LNCaP clone FGC (cell line): ENCODE measurements at regions not wholly inside any gene's neighbourhood (a gene's known extent, or its start where the extent isn't known, plus 50 kb on each side); places are given as distances from the start of the nearest gene placed in this dataset.

Source experiments
- DNase-seq: peaks from one replicate; pipeline ENCODE4 v3.0.0-alpha.2; 2011; ENCODE audit warnings: low read depth
- H3K4me3 ChIP-seq: 2 replicates; pipeline ENCODE4 v1.5.1; 2011; ENCODE audit warnings: mild to moderate bottlenecking, low read depth, low read length, control low read depth
- CTCF ChIP-seq: IDR thresholded peaks from 2 replicates; pipeline ENCODE4 v1.5.1; 2012; ENCODE audit warnings: mild to moderate bottlenecking; ENCODE audit not compliant: control insufficient read depth, insufficient read depth; ENCODE audit errors: extremely low read depth

DNA sequence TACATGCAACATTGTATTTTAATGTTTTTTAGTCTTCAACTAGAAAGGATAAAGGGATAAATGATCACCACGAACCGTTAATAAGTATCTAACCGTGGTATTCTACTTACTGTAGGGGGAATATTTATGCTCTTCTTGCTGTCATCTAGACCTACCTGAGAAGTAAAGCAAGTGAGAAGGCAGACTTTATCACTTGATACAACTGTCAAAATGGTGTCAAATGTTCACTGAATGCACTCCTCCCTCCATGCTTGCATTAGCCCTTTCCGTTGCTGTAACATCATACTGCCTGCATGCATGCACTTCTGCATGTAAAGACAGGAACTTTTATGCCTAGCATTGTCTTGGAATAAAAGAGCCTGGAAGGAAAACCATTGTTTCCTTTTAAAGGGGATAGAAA is 298.6 kb upstream of the PMFBP1 start:
- no peak for TF ChIP-seq CTCF
- H3K4me3 ChIP-seq: no peak overlapping the region
- no peak for DNase-seq

- DNase-seq: no peak
- TF ChIP-seq CTCF: no peak
- no peak overlapping the region for H3K4me3 ChIP-seq
Observed at GRCh38 chr16:72469932-72470331, 298.0 kb upstream of the PMFBP1 start.

DNA sequence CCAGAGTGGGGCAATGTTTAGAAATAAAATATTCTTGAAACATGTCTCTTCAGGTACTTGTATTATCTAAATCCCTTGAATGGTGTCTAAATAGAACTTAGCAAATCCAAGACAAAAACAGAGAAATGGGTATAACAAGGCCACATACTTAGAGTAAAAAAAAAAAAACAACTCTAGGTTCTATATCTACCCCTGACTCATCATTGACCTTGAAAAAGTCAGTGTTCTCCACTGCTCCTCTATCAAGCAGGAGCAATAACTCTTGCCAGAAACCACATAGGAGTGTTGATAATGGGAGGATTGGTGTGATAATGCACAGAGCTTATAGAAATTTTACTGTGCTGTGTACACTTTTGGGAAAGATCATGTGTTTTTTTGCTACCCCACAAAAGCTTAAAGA is 296.6 kb upstream of the PMFBP1 start:
- TF ChIP-seq CTCF: no peak
- DNase-seq: no peak
- no peak overlapping the region for H3K4me3 ChIP-seq

DNA sequence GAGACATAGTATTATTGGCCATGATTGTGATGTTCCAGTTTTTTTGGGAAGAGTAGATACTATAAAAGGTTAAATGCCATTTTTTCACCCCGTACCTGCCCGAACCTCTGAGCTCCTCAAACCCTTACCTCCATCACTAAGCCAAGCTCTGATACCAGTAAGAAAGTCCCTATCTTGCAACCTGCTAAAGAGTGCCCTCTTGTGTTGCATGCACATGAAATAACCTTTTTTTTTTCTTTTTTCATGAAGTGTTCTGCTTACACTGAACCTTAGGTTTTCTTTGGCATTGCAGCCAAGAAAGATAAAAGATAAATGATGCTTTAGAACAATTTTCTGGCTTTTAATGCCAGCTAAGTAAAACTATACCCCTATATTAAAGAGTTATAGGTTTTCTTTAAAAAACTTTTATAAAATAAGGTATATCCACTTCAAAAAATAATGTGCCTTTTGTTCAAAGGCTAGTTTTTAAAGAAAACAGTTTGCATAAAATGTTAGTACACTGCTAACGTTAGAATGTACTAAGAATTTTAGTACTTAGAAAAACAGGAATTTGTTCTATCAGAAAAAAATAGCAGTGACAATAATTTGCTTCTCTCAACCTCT is 295.3 kb upstream of the PMFBP1 start:
- H3K4me3 ChIP-seq: no peak overlapping the region
- DNase-seq: no peak
- TF ChIP-seq CTCF: peak; percentile 77

DNA sequence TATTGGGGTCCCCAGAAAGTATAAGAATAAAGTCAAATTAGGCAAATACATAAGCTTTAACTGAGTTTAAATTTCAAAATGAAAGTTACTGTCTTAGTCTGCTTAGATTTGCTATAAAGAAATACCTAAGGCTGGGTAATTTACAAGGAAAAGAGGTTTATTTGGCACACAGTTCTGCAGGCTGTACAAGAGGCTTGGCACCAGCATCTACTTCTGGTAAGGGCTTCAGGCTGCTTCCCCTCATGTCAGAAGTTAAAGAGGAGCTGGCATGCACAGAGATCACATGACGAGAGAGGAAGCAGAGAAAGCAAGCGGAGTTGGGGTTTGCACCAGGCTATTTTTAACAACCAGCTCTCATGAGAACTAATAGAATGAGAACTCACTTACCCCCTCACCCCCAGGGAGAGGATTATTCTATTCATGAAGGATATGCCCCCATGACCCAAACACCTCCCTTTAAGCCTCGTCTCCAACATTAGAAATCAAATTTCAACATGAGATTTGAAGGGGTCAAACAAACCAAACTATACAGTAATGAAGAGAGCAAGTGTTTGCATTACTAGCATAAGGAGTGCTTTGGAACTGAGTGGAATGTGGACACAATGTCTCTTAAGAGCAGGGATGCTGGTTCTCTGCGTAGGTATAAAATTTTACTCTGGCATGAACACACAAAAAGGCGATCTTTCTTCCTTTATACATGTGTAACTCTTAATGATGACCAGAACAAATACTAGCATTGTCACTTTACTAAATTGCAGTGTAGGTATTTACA is 292.8 kb upstream of the PMFBP1 start:
- DNase-seq: no peak
- no peak for TF ChIP-seq CTCF

GRCh38 chr16:72464052-72464451 is 292.1 kb upstream of the PMFBP1 start:
- H3K4me3 ChIP-seq: no peak overlapping the region
- TF ChIP-seq CTCF: no peak
- DNase-seq: no peak

More for the DNA sequence above, 292.8 kb upstream of the PMFBP1 start:
- no peak overlapping the region for H3K4me3 ChIP-seq
